ENCODE measurements at regions not wholly inside any gene's neighbourhood (a gene's known extent, or its start where the extent isn't known, plus 50 kb on each side); places are given as distances from the start of the nearest gene placed in this dataset.
"Not testable (repeated sequence)": the region's sequence is repeated elsewhere in the genome, so short reads cannot be mapped to it uniquely, and the experiment has no call there.

GRCh38 chrX:143318857-143319256 is 198.4 kb downstream of the SPANXN3 start:
- TF ChIP-seq POLR2A, CTCF (IDR thresholded peaks at IDR 0.05): not testable (repeated sequence)

Measured in testis (tissue), 2 donors.